Spleen (tissue), 7 donors: ENCODE measurements at regions not wholly inside any gene's neighbourhood (a gene's known extent, or its start where the extent isn't known, plus 50 kb on each side); places are given as distances from the start of the nearest gene placed in this dataset.

Experiments
- CTCF ChIP-seq, 11 experiments: fragments of 200-600 bp in 7 of 11; fragments of 450-650 bp in 4 of 11; sonication (generic) in 4 of 11; IDR thresholded peaks in 8 of 11; conservative IDR thresholded peaks in 3 of 11; 1 replicate in 7 of 11; 2 replicates in 4 of 11; pipeline versions ENCODE4 v1.4.0 to v1.8.0; 2016 to 2021; ENCODE audit warnings: antibody characterized with exemption in 11 of 11, inconsistent platforms in 4 of 11, mild to moderate bottlenecking in 1 of 11
- POLR2AphosphoS5 ChIP-seq, 3 donors: sonication (generic); formaldehyde crosslinking; IDR thresholded peaks; one replicate each; pipeline ENCODE4 v1.5.1; 2017; ENCODE audit warnings: antibody characterized with exemption in 3 of 3
- donor health status: DM: no; HTN: no; CAD: no; lungs with moderate emphysema.
- donor health status: DM: no; HTN: no; CAD: no.
- donor health status: DM: no; HTN: no; CAD: no.

- TF ChIP-seq CTCF (IDR thresholded peaks at IDR 0.05 in 8 of 11, conservative IDR thresholded peaks at IDR 0.05 in 3 of 11) (no peak), POLR2AphosphoS5 (IDR thresholded peaks at IDR 0.05) (no peak)
Observed at GRCh38 chrX:98029861-98030260, 1146.2 kb downstream of the RPA4 start.
